Skin epidermis (tissue), 12 donors: ENCODE measurements at regions not wholly inside any gene's neighbourhood (a gene's known extent, or its start where the extent isn't known, plus 50 kb on each side); places are given as distances from the start of the nearest gene placed in this dataset.
"Not testable (repeated sequence)": the region's sequence is repeated elsewhere in the genome, so short reads cannot be mapped to it uniquely, and the experiment has no call there.

Experiments
- H3K27ac ChIP-seq, 21 experiments: fragments of 200-600 bp; sonication (generic) in 11 of 21; one replicate each; pipeline ENCODE4 v1.5.0; 2020; ENCODE audit warnings: mild to moderate bottlenecking in 3 of 21, inconsistent platforms in 2 of 21, moderate library complexity in 2 of 21
- H3K4me3 ChIP-seq, 7 experiments: fragments of 200-600 bp; sonication (generic) in 2 of 7; one replicate each; pipeline ENCODE4 v1.5.0; 2020; ENCODE audit warnings: inconsistent platforms in 2 of 7, mild to moderate bottlenecking in 2 of 7, moderate library complexity in 1 of 7

DNA sequence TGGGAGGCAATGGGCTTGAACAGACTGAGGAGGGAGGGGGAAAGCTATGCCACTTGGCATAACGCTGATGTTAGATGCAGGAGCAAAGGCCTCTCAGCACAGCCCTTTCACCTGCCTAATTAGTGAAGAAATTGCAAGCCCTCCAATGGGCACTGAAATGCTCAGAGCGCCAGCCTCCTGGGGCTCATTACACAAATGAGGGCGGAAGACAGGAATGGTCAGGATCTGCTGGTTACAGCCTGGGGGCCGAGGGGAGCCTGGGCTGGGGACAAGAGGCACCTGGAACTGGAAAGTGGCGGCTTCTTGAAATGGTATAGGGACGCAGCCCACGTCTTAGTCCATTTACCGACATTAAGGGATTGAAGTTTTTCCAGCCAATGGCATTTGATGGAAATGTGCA is 50.2 kb upstream of the PLET1 start:
- Histone ChIP-seq H3K4me3 (no peak overlapping the region), H3K27ac (no peak overlapping the region)

DNA sequence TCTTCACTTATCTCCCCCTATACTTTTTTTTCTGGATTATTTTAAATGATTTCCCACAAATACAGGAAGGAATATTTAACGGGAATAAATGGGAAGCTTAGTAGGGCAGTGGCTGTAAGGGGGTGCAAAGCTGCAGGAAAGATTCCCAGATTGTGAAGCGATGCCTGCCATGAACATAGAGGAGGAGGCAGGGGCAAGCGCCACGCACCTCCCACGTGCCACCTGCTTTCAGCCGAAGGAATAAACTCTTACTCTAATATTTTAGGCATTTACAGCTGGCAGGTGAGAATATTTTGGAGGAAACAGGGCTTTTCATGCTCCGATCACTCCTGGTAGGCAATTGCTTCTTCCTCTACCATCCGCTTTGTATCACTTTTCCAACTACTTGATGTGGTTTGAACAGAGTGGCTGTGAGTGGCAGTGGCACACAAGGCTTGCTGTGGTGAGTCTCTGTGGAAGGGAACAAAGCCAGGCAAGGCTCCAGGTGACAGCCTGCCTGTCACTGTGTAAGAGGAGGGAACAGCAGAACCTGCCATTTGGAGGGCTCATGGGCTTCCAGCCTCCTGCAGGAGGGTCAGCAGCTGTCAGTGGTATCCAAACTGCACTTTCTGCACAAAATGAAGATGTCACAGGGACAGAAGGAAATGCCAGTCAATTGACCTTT is 54.5 kb upstream of the PLET1 start:
- Histone ChIP-seq H3K4me3 (no peak overlapping the region), H3K27ac (peak overlapping the region in 1 of 21 experiments; percentile 28)

DNA sequence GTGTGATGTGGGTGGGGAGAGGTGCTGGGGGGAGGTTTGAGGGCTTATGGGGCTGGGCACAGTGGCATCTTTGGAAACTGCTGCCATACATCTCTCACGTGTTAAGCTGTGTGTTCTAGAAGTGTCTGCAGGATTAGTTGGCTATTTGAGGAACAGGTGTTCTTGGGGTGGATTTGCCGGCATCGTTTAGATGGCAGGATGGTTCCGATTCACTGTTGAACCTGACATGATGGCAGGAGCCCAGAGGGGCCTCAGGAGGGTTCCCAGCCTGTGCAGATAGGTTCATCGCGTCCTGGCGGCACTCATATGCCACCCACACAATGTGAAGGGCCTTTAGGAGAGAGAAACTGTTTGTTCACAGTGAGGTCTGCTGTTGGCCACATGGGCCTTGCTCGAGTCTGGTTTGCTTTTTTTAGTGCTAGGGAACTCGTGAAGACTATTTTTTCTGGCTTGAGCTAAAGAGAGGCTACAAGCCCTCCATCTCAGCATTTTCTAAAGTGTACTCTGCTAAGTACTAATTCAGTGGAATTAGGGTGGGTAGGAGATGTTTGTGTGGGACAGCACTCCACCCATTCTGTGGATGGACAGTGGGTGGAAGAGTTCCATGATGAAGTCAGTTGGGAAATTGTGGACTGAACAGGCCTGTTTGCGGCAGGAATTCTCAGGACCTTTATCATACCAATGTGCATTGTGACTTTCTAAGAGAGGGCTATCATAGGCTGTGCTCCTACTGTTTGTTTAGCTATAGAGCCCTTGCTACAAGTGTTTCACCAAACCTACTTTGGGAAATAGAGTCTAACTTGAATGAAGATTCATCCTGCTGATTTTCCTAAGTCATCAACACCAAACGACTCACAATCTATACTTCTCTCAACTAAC is 55.4 kb upstream of the PLET1 start:
- H3K27ac ChIP-seq = peak overlapping the region in 2 of 21 experiments; percentile 6 to 28
- H3K4me3 ChIP-seq = no peak overlapping the region

DNA sequence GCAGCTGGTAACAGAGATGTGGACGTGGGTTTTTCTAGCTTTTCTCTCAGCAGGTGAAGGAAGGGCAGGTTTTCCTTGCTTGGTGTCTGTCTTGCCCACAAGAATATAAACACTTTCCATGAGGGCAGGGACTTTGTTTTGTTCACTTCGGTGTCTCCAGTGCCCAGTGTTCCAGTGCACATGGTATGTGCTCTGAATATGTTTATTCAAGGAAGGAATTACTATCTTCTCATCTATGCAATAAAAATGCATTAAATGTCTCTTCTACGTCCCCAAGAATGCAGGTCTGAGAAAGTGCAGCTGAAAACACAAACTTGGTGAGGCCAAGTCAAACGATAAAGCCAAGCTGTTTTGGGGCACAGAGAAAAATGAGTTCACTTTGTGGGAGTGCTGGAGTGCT is 56.3 kb upstream of the PLET1 start:
- no peak overlapping the region for H3K27ac ChIP-seq
- H3K4me3 ChIP-seq = no peak overlapping the region

GRCh38 chr11:112318184-112318591 is 57.5 kb upstream of the PLET1 start:
- Histone ChIP-seq H3K4me3 (no peak overlapping the region), H3K27ac (no peak overlapping the region)

DNA sequence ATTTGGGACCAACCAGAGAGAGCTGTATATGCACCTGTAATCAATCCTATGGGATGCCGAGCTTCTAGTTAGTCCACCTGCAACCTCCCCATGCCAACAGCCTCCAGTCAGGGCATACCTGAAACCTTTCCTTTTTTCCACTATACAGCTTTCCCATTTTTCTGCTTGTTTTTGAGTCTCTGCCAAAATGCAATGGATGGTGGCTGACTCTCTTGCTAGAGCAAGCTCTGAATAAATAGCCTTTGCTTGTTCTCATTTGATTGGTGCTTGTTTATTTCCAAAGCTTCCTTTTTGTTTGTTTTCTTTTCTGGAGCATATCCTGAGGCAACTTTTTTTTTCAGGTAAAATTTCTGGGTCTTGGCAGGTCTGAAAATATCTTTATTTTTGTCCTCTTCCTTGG is 58.0 kb upstream of the PLET1 start:
- no peak overlapping the region for H3K27ac ChIP-seq
- H3K4me3 ChIP-seq = no peak overlapping the region

- H3K27ac ChIP-seq = no peak overlapping the region
- H3K4me3 ChIP-seq = no peak overlapping the region
Observed at GRCh38 chr11:112320668-112321067, 60.0 kb upstream of the PLET1 start.

- H3K4me3 ChIP-seq = no peak overlapping the region
- H3K27ac ChIP-seq = peak overlapping the region in 2 of 21 experiments; percentile 15 to 56
Observed at GRCh38 chr11:112321501-112322172, 61.0 kb upstream of the PLET1 start.

- H3K27ac ChIP-seq = no peak overlapping the region
- no peak overlapping the region for H3K4me3 ChIP-seq
Observed at GRCh38 chr11:112322173-112322790, 61.6 kb upstream of the PLET1 start.

- Histone ChIP-seq H3K27ac (no peak overlapping the region), H3K4me3 (no peak overlapping the region)
Observed at GRCh38 chr11:112334381-112334780, 73.7 kb upstream of the PLET1 start.

GRCh38 chr11:112336356-112336886 is 75.8 kb upstream of the PLET1 start:
- H3K27ac ChIP-seq = no peak overlapping the region

DNA sequence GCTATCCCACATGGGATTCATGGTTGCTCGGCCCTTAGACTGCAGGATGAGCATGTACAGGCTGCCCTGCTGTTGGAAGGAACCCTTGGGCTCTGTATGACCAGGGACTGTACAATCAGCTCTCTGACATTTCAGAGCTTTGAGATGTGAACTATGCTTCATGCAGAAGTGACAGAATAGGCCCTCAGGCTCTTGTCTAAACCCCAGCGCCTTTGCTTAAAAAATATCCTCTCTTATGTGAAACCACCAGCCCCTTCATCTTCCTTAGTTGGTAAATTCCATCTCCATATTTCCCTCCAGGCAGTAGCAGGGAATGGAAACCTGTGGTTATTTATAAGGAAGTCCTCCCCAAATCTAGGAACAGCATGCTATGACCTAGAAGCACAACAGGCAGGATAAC is 78.9 kb upstream of the PLET1 start:
- no peak overlapping the region for H3K4me3 ChIP-seq
- H3K27ac ChIP-seq = no peak overlapping the region

More at GRCh38 chr11:112336356-112336886, 75.8 kb upstream of the PLET1 start:
- no peak overlapping the region for H3K4me3 ChIP-seq

- no peak overlapping the region for H3K27ac ChIP-seq
- H3K4me3 ChIP-seq = no peak overlapping the region
Observed at GRCh38 chr11:112343368-112344039, 82.8 kb upstream of the PLET1 start.

DNA sequence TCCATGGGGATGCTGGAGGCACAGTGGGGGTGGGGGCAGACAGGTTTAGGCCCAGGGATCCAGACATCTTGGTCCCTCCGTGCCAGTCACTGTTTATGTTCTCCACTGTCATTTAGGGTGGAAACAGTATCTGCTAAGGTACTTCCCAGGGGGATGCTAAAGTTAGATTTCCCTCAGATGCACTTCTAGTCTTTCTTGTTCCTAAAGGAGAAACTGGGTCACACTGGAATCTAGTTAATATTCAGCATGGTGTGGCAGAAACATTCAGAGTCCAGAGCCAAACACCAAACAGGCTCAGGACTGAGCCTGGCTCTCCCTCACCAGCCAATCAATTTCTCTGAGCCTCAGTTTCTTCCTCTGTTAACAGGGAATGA is 83.4 kb upstream of the PLET1 start:
- Histone ChIP-seq H3K27ac (no peak overlapping the region), H3K4me3 (no peak overlapping the region)

DNA sequence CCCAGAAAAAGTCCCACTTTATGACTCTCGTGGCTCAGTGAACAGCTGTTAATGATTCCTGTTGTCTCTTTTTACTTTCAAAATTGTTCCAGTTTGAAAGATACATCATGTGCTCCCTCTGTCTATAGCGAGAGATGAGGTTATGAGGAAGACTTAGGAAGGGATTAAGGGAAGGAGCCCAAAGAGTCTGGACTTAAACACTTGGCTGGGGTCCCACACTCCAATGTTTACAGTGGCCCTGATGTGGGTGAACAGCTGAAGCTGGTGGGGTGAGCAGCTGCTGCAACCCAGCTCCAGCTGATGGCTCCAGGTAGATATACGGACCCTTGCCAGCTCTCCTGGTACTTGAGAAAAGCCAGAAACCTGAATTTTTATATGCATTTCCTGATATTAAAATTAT is 84.5 kb upstream of the PLET1 start:
- H3K27ac ChIP-seq = no peak overlapping the region
- no peak overlapping the region for H3K4me3 ChIP-seq

GRCh38 chr11:112345706-112346105 is 85.0 kb upstream of the PLET1 start:
- no peak overlapping the region for H3K27ac ChIP-seq

DNA sequence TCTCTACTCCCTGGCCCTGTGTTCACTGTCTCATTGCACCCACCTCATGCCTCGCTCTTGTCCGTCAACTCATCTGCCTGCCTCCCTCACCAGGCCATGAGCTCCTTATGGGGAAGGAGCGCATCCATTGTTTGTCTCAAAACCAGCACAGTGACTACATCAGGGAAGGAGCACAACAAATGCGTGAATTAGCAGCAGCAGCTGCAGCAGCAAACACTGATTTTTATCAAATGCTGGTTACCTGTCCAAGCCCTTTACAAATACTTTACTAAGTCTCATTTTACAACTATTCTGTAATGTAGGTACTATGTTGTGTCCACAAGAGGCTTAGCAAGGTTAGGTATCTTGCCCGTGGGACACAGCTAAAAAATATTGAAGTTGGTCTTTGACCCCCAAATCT is 85.9 kb upstream of the PLET1 start:
- H3K27ac ChIP-seq = no peak overlapping the region
- no peak overlapping the region for H3K4me3 ChIP-seq

More at GRCh38 chr11:112345706-112346105, 85.0 kb upstream of the PLET1 start:
- H3K4me3 ChIP-seq = no peak overlapping the region

DNA sequence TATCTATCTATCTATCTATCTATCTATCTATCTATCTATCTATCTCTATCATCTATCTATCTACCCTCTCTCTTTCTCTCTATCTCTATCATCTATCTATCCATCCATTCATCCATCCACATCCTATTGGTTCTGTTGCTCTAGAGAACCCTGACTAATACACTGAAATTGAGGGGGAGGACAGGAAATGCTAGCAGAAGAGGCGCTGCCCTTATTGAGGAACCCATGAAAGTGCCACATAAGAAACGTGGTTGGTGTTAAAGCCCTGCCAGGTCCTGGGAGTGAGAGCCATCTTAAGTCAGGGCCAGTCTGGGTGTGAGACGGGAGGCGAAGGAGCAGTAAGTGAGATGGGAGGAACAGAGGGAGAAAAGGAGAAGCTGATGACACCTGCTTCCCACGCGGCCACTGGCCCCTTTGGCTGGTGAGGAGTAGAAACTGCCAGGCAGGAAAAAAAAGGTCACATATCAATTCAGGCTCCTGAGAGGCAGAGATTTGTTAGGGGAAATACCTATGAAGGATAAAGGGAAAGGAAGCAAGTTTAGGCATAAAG is 87.9 kb upstream of the PLET1 start:
- no peak overlapping the region for H3K4me3 ChIP-seq
- no peak overlapping the region for H3K27ac ChIP-seq

- not testable (repeated sequence) for H3K4me3 ChIP-seq
Observed at GRCh38 chr11:112351423-112351822, 90.8 kb upstream of the PLET1 start.

More at GRCh38 chr11:112351423-112351822, 90.8 kb upstream of the PLET1 start:
- not testable (repeated sequence) for H3K27ac ChIP-seq
